Endothelial cell of umbilical vein (primary cell): ENCODE measurements at regions not wholly inside any gene's neighbourhood (a gene's known extent, or its start where the extent isn't known, plus 50 kb on each side); places are given as distances from the start of the nearest gene placed in this dataset.

Experiments used
- CTCF ChIP-seq, 2 donors: IDR thresholded peaks; 1 replicate in 1 of 2; 2 replicates in 1 of 2; pipeline ENCODE4 v1.5.1; 2011; ENCODE audit warnings: low read length in 2 of 2, mild to moderate bottlenecking in 2 of 2, moderate library complexity in 2 of 2, control low read depth in 1 of 2, inconsistent platforms in 1 of 2, low read depth in 1 of 2; ENCODE audit not compliant: insufficient read depth in 1 of 2; ENCODE audit errors: extremely low read depth in 1 of 2
- GATA2 ChIP-seq: IDR thresholded peaks from 2 replicates; pipeline ENCODE4 v1.7.0; 2011; ENCODE audit warnings: low read depth, mild to moderate bottlenecking, moderate library complexity, mixed read lengths, low read length; ENCODE audit not compliant: insufficient read length, insufficient read depth
- MYC ChIP-seq: IDR thresholded peaks from one replicate; pipeline ENCODE4 v1.6.1; 2011; ENCODE audit warnings: mild to moderate bottlenecking, low read depth, low read length

GRCh38 chr6:92708270-92708669, 711.1 kb downstream of the EPHA7 start:
- TF ChIP-seq CTCF (IDR thresholded peaks at IDR 0.05; ENCODE audit: extremely low read depth in 1 of 2, insufficient read depth in 1 of 2, low read depth in 1 of 2, low read length in 2 of 2) (no peak), MYC (no peak), GATA2 (no peak)
